HCT116 (cell line): ENCODE measurements at regions not wholly inside any gene's neighbourhood (a gene's known extent, or its start where the extent isn't known, plus 50 kb on each side); places are given as distances from the start of the nearest gene placed in this dataset.

ENCODE experiments used
- ATAC-seq: fragments of 200-7000 bp; cut with Tn5 transposase; 2 replicates; pipeline ENCODE4 v1.9.1; 2020; ENCODE audit warnings: mild to moderate bottlenecking, moderate library complexity
- BruUV-seq: library from RNA; stranded (reverse); fragments of 400-500 nt; replicated peaks from 2 replicates; lab custom pipeline; 2021; lab: Mats Ljungman, UMichigan
- CTCF ChIA-PET: fragments of 300-600 bp; sonication (Branson Sonifier 250); formaldehyde crosslinking; loops from one replicate; lab custom pipeline; 2021; ENCODE audit warnings: antibody characterized with exemption; lab: Charles Lee
- POLR2A ChIA-PET: fragments of 300-600, 350-600 bp; sonication (Branson Sonifier 250); formaldehyde crosslinking; loops from one replicate; lab custom pipeline; 2021; ENCODE audit warnings: antibody characterized with exemption; lab: Charles Lee
- RAD21 ChIA-PET, 2 experiments: fragments of 300-600 bp; sonication (Branson Sonifier 250); formaldehyde crosslinking; loops; one replicate each; lab custom pipeline; 2023; ENCODE audit warnings: low total read pairs in 2 of 2; ENCODE audit not compliant: uncharacterized antibody in 2 of 2, unreplicated experiment in 2 of 2, low non-redundant PET in 1 of 2; lab: Charles Lee
- DNase-seq: peaks from one replicate; pipeline ENCODE4 v3.0.0-alpha.2; 2010; ENCODE audit warnings: low read depth, low spot score
- H2AFZ ChIP-seq: fragments of 200-600 bp; shearing (Covaris generic), sonication (generic); 2 replicates; pipeline ENCODE4 v1.6.1; 2017; ENCODE audit warnings: low read depth, mixed run types, mixed read lengths, antibody characterized with exemption, low read length; ENCODE audit not compliant: poor library complexity, severe bottlenecking
- H3K27ac ChIP-seq: 2 replicates; pipeline ENCODE4 v1.5.1; 2012; ENCODE audit warnings: low read depth, low read length
- H3K27me3 ChIP-seq: fragments of 200-600 bp; sonication (generic); 2 replicates; pipeline ENCODE4 v1.6.1; 2016; ENCODE audit warnings: mixed run types, low read length, mixed read lengths; ENCODE audit not compliant: insufficient read depth
- H3K36me3 ChIP-seq, 2 experiments: fragments of 200-500 bp in 1 of 2; fragments of 200-600 bp in 1 of 2; sonication (Bioruptor generic) in 1 of 2; sonication (generic) in 1 of 2; 2 replicates each; pipeline versions ENCODE4 v1.5.1 to v1.6.1; 2014 to 2016; ENCODE audit warnings: low read length in 2 of 2, inconsistent platforms in 1 of 2, mixed read lengths in 1 of 2, mixed run types in 1 of 2; ENCODE audit not compliant: insufficient read depth in 2 of 2, control insufficient read depth in 1 of 2
- H3K4me1 ChIP-seq, 2 experiments: fragments of 200-600 bp in 1 of 2; sonication (generic) in 1 of 2; 2 replicates each; pipeline versions ENCODE4 v1.5.1 to v1.6.1; 2012 to 2017; ENCODE audit warnings: low read length in 2 of 2, inconsistent platforms in 1 of 2, mild to moderate bottlenecking in 1 of 2, mixed read lengths in 1 of 2, mixed run types in 1 of 2, moderate library complexity in 1 of 2; ENCODE audit not compliant: insufficient read depth in 2 of 2, control insufficient read depth in 1 of 2
- H3K4me2 ChIP-seq: fragments of 200-600 bp; sonication (generic); 2 replicates; pipeline ENCODE4 v1.6.1; 2017; ENCODE audit warnings: mixed run types, low read length, mixed read lengths
- H3K4me3 ChIP-seq, 2 experiments: fragments of 200-600 bp in 1 of 2; sonication (generic) in 1 of 2; replicated peaks in 1 of 2; 2 replicates each; pipeline ENCODE4 v1.5.1; 2011 to 2016; ENCODE audit warnings: low read length in 2 of 2, control low read depth in 1 of 2, low read depth in 1 of 2, mild to moderate bottlenecking in 1 of 2, mixed read lengths in 1 of 2, mixed run types in 1 of 2
- H3K79me2 ChIP-seq: fragments of 200-600 bp; sonication (generic); 2 replicates; pipeline ENCODE4 v1.6.1; 2017; ENCODE audit warnings: mild to moderate bottlenecking, mixed run types, low read length, moderate library complexity, mixed read lengths; ENCODE audit not compliant: insufficient read depth
- H3K9ac ChIP-seq: fragments of 200-600 bp; sonication (generic); 2 replicates; pipeline ENCODE4 v1.6.1; 2016; ENCODE audit warnings: low read length, mixed read lengths
- H3K9me2 ChIP-seq: fragments of 200-600 bp; sonication (generic), shearing (Covaris generic); 2 replicates; pipeline ENCODE4 v1.6.1; 2017; ENCODE audit warnings: mixed run types, mild to moderate bottlenecking, moderate library complexity; ENCODE audit not compliant: insufficient read depth
- H3K9me3 ChIP-seq, 2 experiments: fragments of 200-500 bp in 1 of 2; fragments of 200-600 bp in 1 of 2; sonication (Bioruptor generic) in 1 of 2; sonication (generic) in 1 of 2; 2 replicates each; pipeline ENCODE4 v1.6.1; 2014 to 2017; ENCODE audit warnings: low read length in 2 of 2, mixed read lengths in 2 of 2, inconsistent platforms in 1 of 2, low read depth in 1 of 2, mild to moderate bottlenecking in 1 of 2, mixed run types in 1 of 2, moderate library complexity in 1 of 2; ENCODE audit not compliant: control insufficient read depth in 1 of 2, insufficient read depth in 1 of 2
- H4K20me1 ChIP-seq: fragments of 200-600 bp; sonication (generic), shearing (Covaris generic); 2 replicates; pipeline ENCODE4 v1.6.1; 2017; ENCODE audit warnings: mixed run types, mild to moderate bottlenecking, moderate library complexity; ENCODE audit not compliant: insufficient read depth
- ATF3 ChIP-seq: IDR thresholded peaks from 2 replicates; pipeline ENCODE4 v1.6.1; 2012
- CEBPB ChIP-seq: IDR thresholded peaks from 2 replicates; pipeline ENCODE4 v1.6.1; 2012; ENCODE audit warnings: low read depth
- CTCF ChIP-seq, 3 experiments: fragments of 200-600 bp in 1 of 3; sonication (generic) in 1 of 3; IDR thresholded peaks in 2 of 3; conservative IDR thresholded peaks in 1 of 3; 2 replicates each; pipeline ENCODE4 v1.5.1; 2012 to 2017; ENCODE audit warnings: low read depth in 2 of 3, low read length in 2 of 3, antibody characterized with exemption in 1 of 3, borderline replicate concordance in 1 of 3, control low read depth in 1 of 3, mild to moderate bottlenecking in 1 of 3, mixed read lengths in 1 of 3, mixed run types in 1 of 3, moderate library complexity in 1 of 3; ENCODE audit not compliant: insufficient read depth in 1 of 3
- EGR1 ChIP-seq: IDR thresholded peaks from 2 replicates; pipeline ENCODE4 v1.6.1; 2012; ENCODE audit warnings: low read depth
- ELF1 ChIP-seq: IDR thresholded peaks from 2 replicates; pipeline ENCODE4 v1.6.1; 2012; ENCODE audit warnings: low read depth, borderline replicate concordance
- EZH2 ChIP-seq: fragments of 200-600 bp; sonication (generic); IDR thresholded peaks from 2 replicates; pipeline ENCODE4 v1.6.1; 2017; ENCODE audit warnings: antibody characterized with exemption, mixed run types
- MAX ChIP-seq: IDR thresholded peaks from 2 replicates; pipeline ENCODE4 v1.6.1; 2012
- POLR2A ChIP-seq: IDR thresholded peaks from 2 replicates; pipeline ENCODE4 v1.7.0; 2011; ENCODE audit warnings: borderline replicate concordance; ENCODE audit not compliant: insufficient read depth, insufficient read length; ENCODE audit errors: extremely low read depth
- POLR2AphosphoS5 ChIP-seq: IDR thresholded peaks from 2 replicates; pipeline ENCODE4 v1.6.1; 2011; ENCODE audit warnings: mild to moderate bottlenecking, low read depth, low read length, moderate library complexity
- REST ChIP-seq: IDR thresholded peaks from 2 replicates; pipeline ENCODE4 v1.6.1; 2012; ENCODE audit warnings: low read depth
- SIN3A ChIP-seq: IDR thresholded peaks from 2 replicates; pipeline ENCODE4 v1.6.1; 2012; ENCODE audit warnings: low read depth
- SP1 ChIP-seq: IDR thresholded peaks from 2 replicates; pipeline ENCODE4 v1.6.1; 2012; ENCODE audit warnings: low read depth
- SRF ChIP-seq: IDR thresholded peaks from 2 replicates; pipeline ENCODE4 v1.6.1; 2012; ENCODE audit warnings: low read depth
- TCF7L2 ChIP-seq: IDR thresholded peaks from 2 replicates; pipeline ENCODE4 v1.7.0; 2011; ENCODE audit warnings: borderline replicate concordance, inconsistent platforms; ENCODE audit not compliant: insufficient read depth, insufficient read length; ENCODE audit errors: extremely low read depth
- ZFX ChIP-seq: fragments of 450-650 bp; IDR thresholded peaks from 2 replicates; pipeline ENCODE4 v1.6.1; 2017
- ZNF274 ChIP-seq: fragments of 200-500 bp; sonication (Bioruptor generic); IDR thresholded peaks from 2 replicates; pipeline ENCODE4 v1.6.1; 2014; ENCODE audit warnings: mild to moderate bottlenecking, low read depth, low read length, inconsistent platforms
- intact Hi-C: fragments of 100-400 bp; cut with micrococcal nuclease; formaldehyde crosslinking; loops from 2 replicates; pipeline ENCODE4 v1.10.0; 2022

DNA sequence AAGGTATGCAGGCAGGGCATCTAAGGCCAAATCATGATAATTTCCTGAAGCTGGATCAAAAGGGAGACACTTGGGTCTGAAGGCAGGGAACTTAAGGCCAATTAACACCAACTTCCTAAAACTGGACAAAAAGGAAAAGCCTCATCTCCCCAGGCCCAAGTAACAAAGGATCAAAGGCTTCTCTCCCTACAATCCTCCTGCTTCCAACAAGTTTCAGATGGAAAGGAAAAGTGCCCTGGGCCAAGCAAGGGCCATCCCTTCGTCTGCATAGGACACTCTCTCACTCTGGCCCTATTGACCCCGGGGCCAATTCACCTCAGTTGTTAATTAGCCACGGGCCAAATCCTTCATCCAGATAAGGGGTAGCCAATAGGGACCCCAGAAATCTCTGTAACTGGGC is 1335.8 kb upstream of the CDH2 start:
- TF ChIP-seq SIN3A (no peak), POLR2A (no peak), REST (no peak), TCF7L2 (no peak), ZFX (no peak), EGR1 (no peak), ZNF274 (no peak), CEBPB (no peak), SP1 (no peak), ATF3 (no peak), POLR2AphosphoS5 (no peak), CTCF (IDR thresholded peaks at IDR 0.05 in 2 of 3, conservative IDR thresholded peaks at IDR 0.05 in 1 of 3; ENCODE audit: borderline replicate concordance in 1 of 3, insufficient read depth in 1 of 3, low read depth in 2 of 3, low read length in 2 of 3) (no peak), SRF (no peak), EZH2 (no peak), ELF1 (no peak), MAX (no peak)
- TF ChIP-seq, all 23 proteins: peak for 0
- 0 out of 4 replicates have a peak, but pooled peaks cover 0 to 3% of the 10 kb centered on the region in 2 experiments for H3K9me3 ChIP-seq
- no peaks in the 10 kb centered on the region for H3K79me2 ChIP-seq
- H3K36me3 ChIP-seq = no peaks in the 10 kb centered on the region
- no peak overlapping the region for H3K9ac ChIP-seq
- no peak overlapping the region for H3K27ac ChIP-seq
- POLR2A ChIA-PET = no interaction called here
- H3K4me1 ChIP-seq = no peaks in the 10 kb centered on the region
- intact Hi-C loops = no loop called here
- CTCF ChIA-PET = no interaction called here
- no peak overlapping the region for H2AFZ ChIP-seq
- H3K4me2 ChIP-seq = no peak overlapping the region
- H3K4me3 ChIP-seq = no peak overlapping the region
- RAD21 ChIA-PET = no interaction called here
- H3K27me3 ChIP-seq = no peaks in the 10 kb centered on the region
- BruUV-seq = no TSS peak
- no peaks in the 10 kb centered on the region for H3K9me2 ChIP-seq
- no peaks in the 10 kb centered on the region for H4K20me1 ChIP-seq
- ATAC-seq (no peak), DNase-seq (no peak)
